ENCODE measurements at regions not wholly inside any gene's neighbourhood (a gene's known extent, or its start where the extent isn't known, plus 50 kb on each side); places are given as distances from the start of the nearest gene placed in this dataset.

DNA sequence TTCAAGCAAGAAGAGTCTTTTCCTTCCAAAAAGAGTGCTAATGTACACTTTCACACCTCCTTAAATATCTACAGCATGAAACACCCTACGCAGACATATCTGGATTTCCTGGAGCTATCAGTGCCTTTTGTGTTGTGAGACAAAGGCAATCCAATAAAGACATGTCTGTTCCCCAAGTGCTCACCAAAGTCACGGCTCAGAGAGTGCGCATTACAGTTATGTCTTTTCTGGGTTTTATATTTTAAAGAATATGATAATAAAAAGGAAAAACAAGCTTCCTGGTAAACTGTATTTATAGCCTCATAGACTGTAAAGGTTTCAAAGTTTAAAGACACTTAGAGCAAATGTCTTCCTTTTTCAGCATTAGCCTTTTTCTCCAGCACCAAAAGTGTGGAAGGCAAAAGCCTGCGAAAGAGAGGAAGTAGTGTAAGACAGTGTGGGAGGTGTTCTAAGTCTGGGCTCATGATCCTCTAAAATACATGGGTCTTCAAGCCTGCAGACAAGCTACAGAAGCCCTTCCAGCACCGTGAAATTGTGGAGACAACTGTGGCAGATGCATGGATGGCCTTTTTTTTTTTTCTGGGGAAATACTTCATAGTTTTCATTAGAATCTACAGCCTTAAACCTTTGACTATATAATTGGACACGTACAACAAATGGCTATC, 135.0 kb upstream of the SLC35B3 start:
- TF ChIP-seq, protein P1, sequence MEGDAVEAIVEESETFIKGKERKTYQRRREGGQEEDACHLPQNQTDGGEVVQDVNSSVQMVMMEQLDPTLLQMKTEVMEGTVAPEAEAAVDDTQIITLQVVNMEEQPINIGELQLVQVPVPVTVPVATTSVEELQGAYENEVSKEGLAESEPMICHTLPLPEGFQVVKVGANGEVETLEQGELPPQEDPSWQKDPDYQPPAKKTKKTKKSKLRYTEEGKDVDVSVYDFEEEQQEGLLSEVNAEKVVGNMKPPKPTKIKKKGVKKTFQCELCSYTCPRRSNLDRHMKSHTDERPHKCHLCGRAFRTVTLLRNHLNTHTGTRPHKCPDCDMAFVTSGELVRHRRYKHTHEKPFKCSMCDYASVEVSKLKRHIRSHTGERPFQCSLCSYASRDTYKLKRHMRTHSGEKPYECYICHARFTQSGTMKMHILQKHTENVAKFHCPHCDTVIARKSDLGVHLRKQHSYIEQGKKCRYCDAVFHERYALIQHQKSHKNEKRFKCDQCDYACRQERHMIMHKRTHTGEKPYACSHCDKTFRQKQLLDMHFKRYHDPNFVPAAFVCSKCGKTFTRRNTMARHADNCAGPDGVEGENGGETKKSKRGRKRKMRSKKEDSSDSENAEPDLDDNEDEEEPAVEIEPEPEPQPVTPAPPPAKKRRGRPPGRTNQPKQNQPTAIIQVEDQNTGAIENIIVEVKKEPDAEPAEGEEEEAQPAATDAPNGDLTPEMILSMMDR (conservative IDR thresholded peaks at IDR 0.05; ENCODE audit: low read depth, low read length) = no peak
- no peak for TF ChIP-seq EZH2 (IDR thresholded peaks at IDR 0.05; ENCODE audit: low read length, unreplicated experiment)

Data from PC-3 (cell line).